Breast epithelium (tissue), 4 donors: ENCODE measurements at regions not wholly inside any gene's neighbourhood (a gene's known extent, or its start where the extent isn't known, plus 50 kb on each side); places are given as distances from the start of the nearest gene placed in this dataset.

Experiments
- DNase-seq, 2 donors: peaks; one replicate each; pipeline ENCODE4 v3.0.0-alpha.2; 2019; ENCODE audit warnings: low spot score in 2 of 2
- H3K27ac ChIP-seq, 2 donors: fragments of 200-600 bp; sonication (generic) in 1 of 2; one replicate each; pipeline ENCODE4 v1.5.1; 2016 to 2019; ENCODE audit warnings: mild to moderate bottlenecking in 1 of 2
- H3K27me3 ChIP-seq, 2 donors: fragments of 200-600 bp; sonication (generic) in 1 of 2; one replicate each; pipeline versions ENCODE4 v1.5.1 to v1.6.0; 2017 to 2019; ENCODE audit warnings: control low read depth in 1 of 2, mild to moderate bottlenecking in 1 of 2
- H3K36me3 ChIP-seq: fragments of 200-600 bp; one replicate; pipeline ENCODE4 v1.5.1; 2019
- H3K4me1 ChIP-seq, 2 donors: fragments of 200-600 bp; sonication (generic); one replicate each; pipeline ENCODE4 v1.5.1; 2016 to 2019; ENCODE audit warnings: control low read depth in 1 of 2
- H3K4me3 ChIP-seq, 3 donors: fragments of 200-600 bp; sonication (generic); 1 replicate in 2 of 3; 2 replicates in 1 of 3; pipeline ENCODE4 v1.5.1; 2016 to 2019; ENCODE audit warnings: mild to moderate bottlenecking in 3 of 3, moderate library complexity in 2 of 3
- H3K9me3 ChIP-seq, 2 donors: fragments of 200-600 bp; sonication (generic) in 1 of 2; one replicate each; pipeline ENCODE4 v1.5.1; 2016 to 2019; ENCODE audit warnings: control low read depth in 1 of 2
- CTCF ChIP-seq, 3 donors: fragments of 450-650 bp; IDR thresholded peaks; one replicate each; pipeline ENCODE4 v1.5.1; 2016 to 2017; ENCODE audit warnings: antibody characterized with exemption in 3 of 3, mild to moderate bottlenecking in 3 of 3, moderate library complexity in 3 of 3
- POLR2A ChIP-seq: fragments of 450-650 bp; IDR thresholded peaks from one replicate; pipeline ENCODE4 v1.6.1; 2016; ENCODE audit warnings: antibody characterized with exemption, mild to moderate bottlenecking, moderate library complexity
- POLR2AphosphoS5 ChIP-seq, 3 donors: sonication (generic); formaldehyde crosslinking; IDR thresholded peaks; one replicate each; pipeline ENCODE4 v1.6.1; 2017; ENCODE audit warnings: antibody characterized with exemption in 3 of 3
- intact Hi-C: fragments of 100-400 bp; cut with DNase I; formaldehyde crosslinking; loops from one replicate; pipeline ENCODE4 v1.15.1; 2023; ENCODE audit warnings: low total_unique reads

- Histone ChIP-seq H3K4me1 (no peaks in the 10 kb centered on the region), H3K9me3 (no peaks in the 10 kb centered on the region), H3K4me3 (no peak overlapping the region), H3K27ac (no peak overlapping the region), H3K27me3 (no peaks in the 10 kb centered on the region), H3K36me3 (no peaks in the 10 kb centered on the region)
- TF ChIP-seq POLR2A (no peak), POLR2AphosphoS5 (IDR thresholded peaks at IDR 0.05) (no peak), CTCF (IDR thresholded peaks at IDR 0.05) (no peak)
- intact Hi-C loops: no loop called here
- no peak for DNase-seq
Observed at GRCh38 chr11:90840071-90840470, 617.2 kb upstream of the CHORDC1 start.

DNA sequence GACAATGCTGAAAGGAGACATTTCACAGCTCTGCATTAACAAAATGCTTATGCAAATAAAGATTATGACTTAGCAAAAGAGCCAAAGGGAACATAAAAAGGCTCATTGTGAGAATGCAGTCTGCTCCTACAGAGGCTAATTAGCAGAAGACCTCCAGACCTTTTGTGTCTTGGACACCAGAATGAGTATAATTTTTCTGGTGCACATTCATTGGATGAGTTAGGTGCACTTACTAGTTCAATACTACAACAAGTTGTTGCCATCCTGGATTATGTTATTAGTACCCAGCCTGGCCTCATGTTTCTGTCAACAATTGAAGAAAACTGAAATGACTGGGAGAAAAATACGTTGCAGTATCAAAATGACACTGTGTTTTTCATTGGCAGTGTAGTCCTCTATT lies 613.2 kb upstream of the CHORDC1 start:
- no peaks in the 10 kb centered on the region for H3K9me3 ChIP-seq
- no peaks in the 10 kb centered on the region for H3K36me3 ChIP-seq
- H3K4me3 ChIP-seq: no peak overlapping the region
- H3K4me1 ChIP-seq: no peaks in the 10 kb centered on the region
- no peak overlapping the region for H3K27ac ChIP-seq
- DNase-seq: no peak
- TF ChIP-seq CTCF (IDR thresholded peaks at IDR 0.05) (no peak), POLR2A (no peak), POLR2AphosphoS5 (IDR thresholded peaks at IDR 0.05) (no peak)
- intact Hi-C loops: no loop called here
- no peaks in the 10 kb centered on the region for H3K27me3 ChIP-seq

DNA sequence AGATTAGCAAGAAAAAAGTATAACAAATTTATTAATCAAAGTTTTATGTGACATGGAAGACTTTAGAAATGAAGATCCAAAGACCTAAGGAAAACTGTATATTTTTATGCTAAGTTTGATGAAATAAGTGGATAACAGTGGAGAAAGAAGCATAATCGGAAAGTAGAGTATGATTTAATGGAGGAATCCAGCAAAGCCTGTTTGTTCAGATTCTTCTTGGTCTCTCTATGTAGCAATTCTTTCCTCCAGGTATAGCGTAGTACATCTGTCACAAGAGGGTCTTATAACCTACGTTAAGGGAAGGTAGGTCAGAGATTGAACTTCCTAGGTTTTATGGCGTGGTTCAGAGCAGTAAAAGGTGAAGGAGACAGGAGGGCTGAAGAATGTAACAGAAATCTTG lies 600.6 kb upstream of the CHORDC1 start:
- H3K4me1 ChIP-seq: no peaks in the 10 kb centered on the region
- intact Hi-C loops: no loop called here
- H3K27ac ChIP-seq: no peak overlapping the region
- H3K27me3 ChIP-seq: no peaks in the 10 kb centered on the region
- H3K36me3 ChIP-seq: peaks cover 8% of the 10 kb centered on the region
- no peaks in the 10 kb centered on the region for H3K9me3 ChIP-seq
- TF ChIP-seq POLR2AphosphoS5 (IDR thresholded peaks at IDR 0.05) (no peak), CTCF (IDR thresholded peaks at IDR 0.05) (no peak), POLR2A (no peak)
- no peak for DNase-seq
- no peak overlapping the region for H3K4me3 ChIP-seq

DNA sequence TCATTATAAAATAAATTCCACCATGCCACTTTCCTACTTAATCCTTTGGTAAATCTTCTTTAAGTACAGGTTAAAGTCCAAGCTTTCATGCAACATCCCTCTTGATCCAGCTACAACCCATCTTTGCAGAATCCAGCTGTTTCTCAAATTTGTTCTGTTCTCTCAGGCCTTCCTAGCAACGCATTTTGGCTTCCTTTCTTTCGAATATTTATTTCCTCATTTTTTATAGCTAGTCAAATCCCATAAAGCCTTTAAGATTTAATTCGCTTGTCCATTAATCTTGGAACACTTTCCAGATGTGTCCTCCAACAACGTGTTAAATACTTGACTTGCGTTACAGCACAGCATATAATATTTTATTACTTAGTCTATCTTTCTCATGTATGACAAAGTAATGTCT lies 600.1 kb upstream of the CHORDC1 start:
- Histone ChIP-seq H3K27me3 (no peaks in the 10 kb centered on the region), H3K9me3 (no peaks in the 10 kb centered on the region), H3K4me1 (no peaks in the 10 kb centered on the region), H3K4me3 (no peak overlapping the region), H3K27ac (no peak overlapping the region), H3K36me3 (peaks cover 8% of the 10 kb centered on the region)
- intact Hi-C loops: no loop called here
- TF ChIP-seq CTCF (IDR thresholded peaks at IDR 0.05): no peak
- TF ChIP-seq POLR2A: no peak
- TF ChIP-seq POLR2AphosphoS5 (IDR thresholded peaks at IDR 0.05): no peak
- DNase-seq: no peak

DNA sequence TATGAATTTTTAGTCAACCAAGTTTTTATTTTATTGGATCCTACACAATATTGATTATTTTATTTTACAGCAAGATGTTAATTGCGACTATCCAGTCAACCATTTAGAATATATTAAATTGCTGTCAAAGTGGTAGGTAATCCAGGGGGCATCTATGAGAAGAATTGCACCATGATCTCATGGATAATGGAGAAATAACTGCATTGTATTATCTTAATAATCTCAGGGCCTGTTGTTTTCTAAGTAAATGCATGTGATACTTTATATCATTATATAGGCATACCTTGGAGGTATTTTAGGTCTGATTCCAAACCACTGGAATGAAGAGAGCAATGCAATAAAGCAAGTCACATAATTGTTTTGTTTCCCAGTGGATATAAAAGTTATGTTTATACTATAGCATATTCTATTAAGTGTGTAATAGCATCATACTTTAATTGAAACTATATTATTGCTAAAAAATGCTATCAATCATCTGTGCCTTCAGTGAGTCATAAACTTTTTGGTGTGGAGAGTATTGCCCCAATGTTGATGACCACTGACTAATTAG lies 595.4 kb upstream of the CHORDC1 start:
- Histone ChIP-seq H3K4me1 (no peaks in the 10 kb centered on the region), H3K9me3 (no peaks in the 10 kb centered on the region), H3K27me3 (no peaks in the 10 kb centered on the region), H3K36me3 (no peaks in the 10 kb centered on the region), H3K4me3 (no peak overlapping the region), H3K27ac (no peak overlapping the region)
- DNase-seq: no peak
- intact Hi-C loops: no loop called here
- no peak for TF ChIP-seq CTCF (IDR thresholded peaks at IDR 0.05)
- no peak for TF ChIP-seq POLR2A
- TF ChIP-seq POLR2AphosphoS5 (IDR thresholded peaks at IDR 0.05): no peak
